PFSK-1 (cell line): ENCODE measurements at regions not wholly inside any gene's neighbourhood (a gene's known extent, or its start where the extent isn't known, plus 50 kb on each side); places are given as distances from the start of the nearest gene placed in this dataset.

Experiments
- FOXP2 ChIP-seq: optimal IDR thresholded peaks from 2 replicates; pipeline ENCODE3; 2011; ENCODE audit warnings: borderline replicate concordance, control low read depth, inconsistent platforms; ENCODE audit not compliant: insufficient read depth; ENCODE audit errors: extremely low read length, extremely low read depth
- POLR2AphosphoS5 ChIP-seq: IDR thresholded peaks from 2 replicates; pipeline ENCODE4 v1.6.1; 2012; ENCODE audit warnings: low read depth, mild to moderate bottlenecking, control low read depth, low read length, moderate library complexity
- REST ChIP-seq, 2 experiments: IDR thresholded peaks; 2 replicates each; pipeline versions ENCODE4 v1.6.1 to v1.8.0; 2011 to 2012; ENCODE audit warnings: low read depth in 2 of 2, low read length in 2 of 2, control low read depth in 1 of 2, inconsistent platforms in 1 of 2, mild to moderate bottlenecking in 1 of 2, moderate library complexity in 1 of 2; ENCODE audit not compliant: insufficient read depth in 1 of 2
- SIN3A ChIP-seq: IDR thresholded peaks from 2 replicates; pipeline ENCODE4 v1.6.1; 2012; ENCODE audit warnings: mild to moderate bottlenecking, low read length, moderate library complexity, borderline replicate concordance; ENCODE audit not compliant: insufficient read depth
- TAF1 ChIP-seq: IDR thresholded peaks from 2 replicates; pipeline ENCODE4 v1.6.1; 2012; ENCODE audit warnings: low read length, control low read depth, borderline replicate concordance; ENCODE audit not compliant: insufficient read depth

DNA sequence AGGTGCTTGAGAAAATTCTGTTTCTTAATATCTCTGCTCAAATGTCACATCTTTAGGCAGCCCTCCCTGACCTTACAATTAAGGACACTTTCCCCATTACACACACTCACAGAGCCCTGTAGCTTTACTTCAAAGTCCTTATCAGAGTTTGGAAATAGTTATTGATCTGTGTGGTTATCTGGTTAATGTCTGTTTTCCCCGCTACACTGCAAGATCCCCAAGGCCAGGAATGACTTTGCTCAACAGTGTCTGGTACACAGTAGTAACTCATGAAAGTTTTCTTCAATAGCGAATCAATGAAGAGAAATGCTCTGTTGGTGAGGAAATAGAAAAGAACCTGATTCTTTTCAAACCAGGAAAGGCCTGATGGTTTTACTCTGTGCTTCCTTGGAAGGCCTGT, 554.4 kb downstream of the REEP3 start:
- no peak for TF ChIP-seq REST (IDR thresholded peaks at IDR 0.05; ENCODE audit: insufficient read depth in 1 of 2, low read depth in 2 of 2, low read length in 2 of 2)
- no peak for TF ChIP-seq FOXP2
- no peak for TF ChIP-seq POLR2AphosphoS5
- TF ChIP-seq TAF1, result no peak
- no peak for TF ChIP-seq SIN3A

- TF ChIP-seq FOXP2 (no peak), TAF1 (no peak), REST (IDR thresholded peaks at IDR 0.05; ENCODE audit: insufficient read depth in 1 of 2, low read depth in 2 of 2, low read length in 2 of 2) (no peak), SIN3A (no peak), POLR2AphosphoS5 (no peak)
Measured at GRCh38 chr10:64076322-64076940, 555.2 kb downstream of the REEP3 start.

GRCh38 chr10:64079341-64079740, 558.1 kb downstream of the REEP3 start:
- no peak for TF ChIP-seq FOXP2
- no peak for TF ChIP-seq TAF1
- no peak for TF ChIP-seq POLR2AphosphoS5
- no peak for TF ChIP-seq REST (IDR thresholded peaks at IDR 0.05; ENCODE audit: insufficient read depth in 1 of 2, low read depth in 2 of 2, low read length in 2 of 2)
- no peak for TF ChIP-seq SIN3A

GRCh38 chr10:64080071-64080470, 558.9 kb downstream of the REEP3 start:
- no peak for TF ChIP-seq SIN3A
- TF ChIP-seq POLR2AphosphoS5, result no peak
- TF ChIP-seq FOXP2, result no peak
- TF ChIP-seq TAF1, result no peak
- TF ChIP-seq REST (IDR thresholded peaks at IDR 0.05; ENCODE audit: insufficient read depth in 1 of 2, low read depth in 2 of 2, low read length in 2 of 2), result no peak

- TF ChIP-seq POLR2AphosphoS5, result no peak
- no peak for TF ChIP-seq FOXP2
- no peak for TF ChIP-seq TAF1
- no peak for TF ChIP-seq SIN3A
Measured at GRCh38 chr10:64081947-64082482, 560.8 kb downstream of the REEP3 start.
